ENCODE measurements at regions not wholly inside any gene's neighbourhood (a gene's known extent, or its start where the extent isn't known, plus 50 kb on each side); places are given as distances from the start of the nearest gene placed in this dataset.
A peak's percentile ranks its signal among the peaks of the same experiment; 100 is the strongest.

DNA sequence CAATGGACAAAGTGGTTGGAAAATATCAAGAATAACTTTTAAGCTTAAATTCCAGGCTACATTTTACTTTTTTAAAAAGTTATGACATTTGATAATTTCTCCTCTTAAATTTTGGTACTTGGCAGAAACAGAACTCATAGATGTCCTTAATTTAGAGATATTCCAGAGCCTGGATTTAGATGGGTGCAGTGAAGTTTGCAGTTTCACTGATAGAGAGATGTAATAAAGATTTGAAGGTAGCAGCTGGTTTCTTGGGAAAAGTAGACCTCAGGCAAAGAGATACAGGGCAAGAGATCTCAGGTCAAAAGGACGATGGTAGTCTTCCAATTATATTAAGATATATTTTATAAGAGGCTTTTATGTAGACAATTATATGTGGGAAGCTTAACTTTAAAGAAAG, 134.6 kb downstream of the ISL1 start:
- Histone ChIP-seq H2BK15ac (ENCODE audit: low read depth, poor library complexity, severe bottlenecking) (no peak overlapping the region), H2AK5ac (ENCODE audit: low read length, severe bottlenecking) (no peak overlapping the region), H2BK5ac (ENCODE audit: low read depth, low read length, poor library complexity, severe bottlenecking) (no peak overlapping the region), H4K8ac (ENCODE audit: low read length) (no peak overlapping the region), H2BK12ac (ENCODE audit: low read length in 2 of 2) (no peak overlapping the region), H2BK120ac (ENCODE audit: low read depth, low read length) (no peak overlapping the region), H2AFZ (ENCODE audit: low read depth, low read length) (no peak overlapping the region), H3K4ac (ENCODE audit: low read depth in 1 of 2, low read length in 2 of 2) (no peak overlapping the region), H3K4me2 (ENCODE audit: low read length, poor library complexity, severe bottlenecking) (no peak overlapping the region), H3K14ac (ENCODE audit: low read length in 2 of 2) (no peak overlapping the region), H3K27me3 (ENCODE audit: control insufficient read depth in 1 of 2, insufficient read depth in 1 of 2, low read length in 2 of 2) (no peaks in the 10 kb centered on the region), H3K4me1 (ENCODE audit: control insufficient read depth, insufficient read depth, low read depth, low read length) (no peaks in the 10 kb centered on the region), H3K23ac (ENCODE audit: low read length in 2 of 2) (no peak overlapping the region), H3K9ac (ENCODE audit: low read length) (no peak overlapping the region), H3K27ac (ENCODE audit: low read length, poor library complexity, severe bottlenecking) (no peak overlapping the region), H3K36me3 (ENCODE audit: control insufficient read depth in 1 of 2, insufficient read depth in 2 of 2, low read depth in 1 of 2, low read length in 2 of 2) (no peaks in the 10 kb centered on the region), H3K4me3 (ENCODE audit: insufficient read depth in 1 of 2, low read depth in 1 of 2, low read length in 2 of 2) (no peak overlapping the region), H3K18ac (ENCODE audit: low read depth in 1 of 2, low read length in 2 of 2) (no peak overlapping the region), H3K79me1 (replicated peaks; ENCODE audit: low read length, poor library complexity, severe bottlenecking) (no peaks in the 10 kb centered on the region), H4K91ac (ENCODE audit: low read length) (no peak overlapping the region), H3K9me3 (ENCODE audit: control insufficient read depth, low read length) (no peaks in the 10 kb centered on the region)
- DNase-seq = no peak
- WGBS = no CpG with 5 or more reads among the region's 1 CpG

- H2AFZ ChIP-seq (ENCODE audit: low read depth, low read length) = no peak overlapping the region
- no peak overlapping the region for H3K23ac ChIP-seq (ENCODE audit: low read length in 2 of 2)
- WGBS = 47% methylated on average over 5 of the region's 5 CpGs
- no peak overlapping the region for H3K4me3 ChIP-seq (ENCODE audit: insufficient read depth in 1 of 2, low read depth in 1 of 2, low read length in 2 of 2)
- no peak overlapping the region for H3K9ac ChIP-seq (ENCODE audit: low read length)
- peak; percentile 11 for DNase-seq
- H2AK5ac ChIP-seq (ENCODE audit: low read length, severe bottlenecking) = no peak overlapping the region
- H2BK120ac ChIP-seq (ENCODE audit: low read depth, low read length) = no peak overlapping the region
- no peaks in the 10 kb centered on the region for H3K79me1 ChIP-seq (replicated peaks; ENCODE audit: low read length, poor library complexity, severe bottlenecking)
- no peak overlapping the region for H4K8ac ChIP-seq (ENCODE audit: low read length)
- H3K18ac ChIP-seq (ENCODE audit: low read depth in 1 of 2, low read length in 2 of 2) = no peak overlapping the region
- no peak overlapping the region for H3K14ac ChIP-seq (ENCODE audit: low read length in 2 of 2)
- H3K9me3 ChIP-seq (ENCODE audit: control insufficient read depth, low read length) = no peaks in the 10 kb centered on the region
- no peak overlapping the region for H3K4ac ChIP-seq (ENCODE audit: low read depth in 1 of 2, low read length in 2 of 2)
- no peak overlapping the region for H2BK15ac ChIP-seq (ENCODE audit: low read depth, poor library complexity, severe bottlenecking)
- H4K91ac ChIP-seq (ENCODE audit: low read length) = no peak overlapping the region
- no peak overlapping the region for H3K27ac ChIP-seq (ENCODE audit: low read length, poor library complexity, severe bottlenecking)
- H3K36me3 ChIP-seq (ENCODE audit: control insufficient read depth in 1 of 2, insufficient read depth in 2 of 2, low read depth in 1 of 2, low read length in 2 of 2) = no peaks in the 10 kb centered on the region
- H2BK5ac ChIP-seq (ENCODE audit: low read depth, low read length, poor library complexity, severe bottlenecking) = no peak overlapping the region
- no peaks in the 10 kb centered on the region for H3K4me1 ChIP-seq (ENCODE audit: control insufficient read depth, insufficient read depth, low read depth, low read length)
- no peaks in the 10 kb centered on the region for H3K27me3 ChIP-seq (ENCODE audit: control insufficient read depth in 1 of 2, insufficient read depth in 1 of 2, low read length in 2 of 2)
- H3K4me2 ChIP-seq (ENCODE audit: low read length, poor library complexity, severe bottlenecking) = no peak overlapping the region
- H2BK12ac ChIP-seq (ENCODE audit: low read length in 2 of 2) = no peak overlapping the region
Measured at GRCh38 chr5:51518607-51519006, 135.4 kb downstream of the ISL1 start.

- H3K4me3 ChIP-seq (ENCODE audit: insufficient read depth in 1 of 2, low read depth in 1 of 2, low read length in 2 of 2) = no peak overlapping the region
- H2BK15ac ChIP-seq (ENCODE audit: low read depth, poor library complexity, severe bottlenecking) = no peak overlapping the region
- no peak overlapping the region for H2AK5ac ChIP-seq (ENCODE audit: low read length, severe bottlenecking)
- H2AFZ ChIP-seq (ENCODE audit: low read depth, low read length) = no peak overlapping the region
- H3K18ac ChIP-seq (ENCODE audit: low read depth in 1 of 2, low read length in 2 of 2) = no peak overlapping the region
- H3K4me2 ChIP-seq (ENCODE audit: low read length, poor library complexity, severe bottlenecking) = no peak overlapping the region
- H3K9ac ChIP-seq (ENCODE audit: low read length) = no peak overlapping the region
- H3K4ac ChIP-seq (ENCODE audit: low read depth in 1 of 2, low read length in 2 of 2) = no peak overlapping the region
- H2BK12ac ChIP-seq (ENCODE audit: low read length in 2 of 2) = no peak overlapping the region
- H3K4me1 ChIP-seq (ENCODE audit: control insufficient read depth, insufficient read depth, low read depth, low read length) = no peaks in the 10 kb centered on the region
- 49% methylated on average over 3 of the region's 5 CpGs for WGBS
- H3K14ac ChIP-seq (ENCODE audit: low read length in 2 of 2) = no peak overlapping the region
- DNase-seq = no peak
- no peaks in the 10 kb centered on the region for H3K36me3 ChIP-seq (ENCODE audit: control insufficient read depth in 1 of 2, insufficient read depth in 2 of 2, low read depth in 1 of 2, low read length in 2 of 2)
- no peak overlapping the region for H4K91ac ChIP-seq (ENCODE audit: low read length)
- no peak overlapping the region for H3K23ac ChIP-seq (ENCODE audit: low read length in 2 of 2)
- H3K9me3 ChIP-seq (ENCODE audit: control insufficient read depth, low read length) = no peaks in the 10 kb centered on the region
- no peak overlapping the region for H4K8ac ChIP-seq (ENCODE audit: low read length)
- H2BK5ac ChIP-seq (ENCODE audit: low read depth, low read length, poor library complexity, severe bottlenecking) = no peak overlapping the region
- H3K79me1 ChIP-seq (replicated peaks; ENCODE audit: low read length, poor library complexity, severe bottlenecking) = no peaks in the 10 kb centered on the region
- no peaks in the 10 kb centered on the region for H3K27me3 ChIP-seq (ENCODE audit: control insufficient read depth in 1 of 2, insufficient read depth in 1 of 2, low read length in 2 of 2)
- H2BK120ac ChIP-seq (ENCODE audit: low read depth, low read length) = no peak overlapping the region
- H3K27ac ChIP-seq (ENCODE audit: low read length, poor library complexity, severe bottlenecking) = no peak overlapping the region
Measured at GRCh38 chr5:51521583-51521982, 138.3 kb downstream of the ISL1 start.

DNA sequence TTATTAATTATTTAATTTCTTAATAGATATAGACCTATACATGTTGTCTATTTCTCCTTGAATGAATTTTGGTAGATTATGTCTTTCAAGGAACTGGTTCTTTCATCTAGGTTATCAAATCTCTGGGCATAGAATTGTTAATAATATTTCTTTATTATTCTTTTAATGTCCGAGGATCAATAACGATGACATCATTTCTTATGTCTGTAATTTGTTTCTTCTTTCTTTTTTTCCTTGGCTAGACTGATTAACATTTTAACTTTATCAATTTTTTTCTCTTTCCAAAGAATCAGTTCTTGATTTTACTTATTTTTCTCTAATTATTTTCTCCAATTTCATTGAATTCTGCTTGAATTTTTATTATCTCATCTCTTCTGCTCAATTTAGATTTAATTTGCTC, 156.0 kb downstream of the ISL1 start:
- Histone ChIP-seq H3K4me3 (ENCODE audit: insufficient read depth in 1 of 2, low read depth in 1 of 2, low read length in 2 of 2) (no peak overlapping the region), H2AFZ (ENCODE audit: low read depth, low read length) (no peak overlapping the region), H3K23ac (ENCODE audit: low read length in 2 of 2) (no peak overlapping the region), H3K4me1 (ENCODE audit: control insufficient read depth, insufficient read depth, low read depth, low read length) (no peaks in the 10 kb centered on the region), H2BK120ac (ENCODE audit: low read depth, low read length) (no peak overlapping the region), H2BK5ac (ENCODE audit: low read depth, low read length, poor library complexity, severe bottlenecking) (no peak overlapping the region), H3K9ac (ENCODE audit: low read length) (no peak overlapping the region), H2AK5ac (ENCODE audit: low read length, severe bottlenecking) (no peak overlapping the region), H4K91ac (ENCODE audit: low read length) (no peak overlapping the region), H3K9me3 (ENCODE audit: control insufficient read depth, low read length) (peaks cover 16% of the 10 kb centered on the region), H4K8ac (ENCODE audit: low read length) (no peak overlapping the region), H3K27me3 (ENCODE audit: control insufficient read depth in 1 of 2, insufficient read depth in 1 of 2, low read length in 2 of 2) (no peaks in the 10 kb centered on the region), H3K4ac (ENCODE audit: low read depth in 1 of 2, low read length in 2 of 2) (no peak overlapping the region), H2BK15ac (ENCODE audit: low read depth, poor library complexity, severe bottlenecking) (no peak overlapping the region), H2BK12ac (ENCODE audit: low read length in 2 of 2) (no peak overlapping the region), H3K27ac (ENCODE audit: low read length, poor library complexity, severe bottlenecking) (no peak overlapping the region), H3K18ac (ENCODE audit: low read depth in 1 of 2, low read length in 2 of 2) (no peak overlapping the region), H3K4me2 (ENCODE audit: low read length, poor library complexity, severe bottlenecking) (no peak overlapping the region), H3K79me1 (replicated peaks; ENCODE audit: low read length, poor library complexity, severe bottlenecking) (no peaks in the 10 kb centered on the region), H3K36me3 (ENCODE audit: control insufficient read depth in 1 of 2, insufficient read depth in 2 of 2, low read depth in 1 of 2, low read length in 2 of 2) (no peaks in the 10 kb centered on the region), H3K14ac (ENCODE audit: low read length in 2 of 2) (no peak overlapping the region)
- no CpG with 5 or more reads among the region's 2 CpGs for WGBS
- DNase-seq = no peak

Measured in mesenchymal stem cell (in vitro differentiated cells and primary cell).